Erythroblast (primary cell): ENCODE measurements at regions not wholly inside any gene's neighbourhood (a gene's known extent, or its start where the extent isn't known, plus 50 kb on each side); places are given as distances from the start of the nearest gene placed in this dataset.

Experiments
- GATA1 ChIP-seq: IDR thresholded peaks from 2 replicates; pipeline ENCODE4 v1.6.1; 2011; ENCODE audit warnings: low read depth, mild to moderate bottlenecking, control low read depth, low read length, moderate library complexity
- POLR2A ChIP-seq: IDR thresholded peaks from 2 replicates; pipeline ENCODE4 v1.6.1; 2011; ENCODE audit warnings: mild to moderate bottlenecking, low read length

DNA sequence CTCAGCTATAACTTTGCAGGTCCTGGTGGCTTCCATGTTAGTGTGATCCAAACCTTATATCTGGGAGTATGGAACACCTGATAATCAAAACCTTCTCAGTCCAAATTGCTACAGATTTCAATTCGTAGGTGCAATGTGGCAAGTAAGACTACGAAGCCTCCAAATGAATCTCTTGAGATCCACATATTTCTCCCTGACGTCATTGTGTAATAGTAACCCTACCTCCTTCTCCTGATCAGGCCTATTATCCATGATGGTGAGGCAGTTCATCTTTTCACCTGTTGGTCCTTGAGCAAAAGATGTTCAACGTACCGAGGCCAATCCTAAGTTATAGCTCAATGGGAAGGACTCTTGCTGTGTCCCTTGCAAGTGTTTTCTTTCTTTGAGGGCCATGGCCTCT, 115.9 kb upstream of the CHRM3 start:
- TF ChIP-seq POLR2A, result no peak
- TF ChIP-seq GATA1, result no peak
